Liver (tissue), 8 donors: ENCODE measurements at regions not wholly inside any gene's neighbourhood (a gene's known extent, or its start where the extent isn't known, plus 50 kb on each side); places are given as distances from the start of the nearest gene placed in this dataset.

Experiments used
- DNase-seq: peaks from one replicate; pipeline ENCODE4 v3.0.0-alpha.2; 2017; ENCODE audit warnings: low spot score
- H3K27ac ChIP-seq, 2 donors: one replicate each; pipeline ENCODE4 v1.7.0; 2013; ENCODE audit warnings: inconsistent platforms in 2 of 2, low read length in 2 of 2, control low read depth in 1 of 2, low read depth in 1 of 2, mild to moderate bottlenecking in 1 of 2
- H3K27me3 ChIP-seq, 4 donors: one replicate each; pipeline versions ENCODE4 v1.6.1 to v1.7.0; 2013; ENCODE audit warnings: low read length in 3 of 4, inconsistent platforms in 1 of 4, mild to moderate bottlenecking in 1 of 4, moderate library complexity in 1 of 4; ENCODE audit not compliant: control insufficient read depth in 4 of 4, insufficient read depth in 4 of 4
- H3K36me3 ChIP-seq, 4 donors: one replicate each; pipeline versions ENCODE4 v1.6.1 to v1.7.0; 2013; ENCODE audit warnings: low read length in 3 of 4, mild to moderate bottlenecking in 3 of 4, low read depth in 1 of 4, moderate library complexity in 1 of 4; ENCODE audit not compliant: control insufficient read depth in 4 of 4, insufficient read depth in 3 of 4
- H3K4me1 ChIP-seq, 4 donors: one replicate each; pipeline versions ENCODE4 v1.6.1 to v1.7.0; 2013; ENCODE audit warnings: low read length in 3 of 4, mild to moderate bottlenecking in 3 of 4, moderate library complexity in 1 of 4; ENCODE audit not compliant: control insufficient read depth in 4 of 4, insufficient read depth in 4 of 4
- H3K4me3 ChIP-seq, 3 donors: one replicate each; pipeline versions ENCODE4 v1.6.1 to v1.7.0; 2013; ENCODE audit warnings: low read length in 3 of 3, control low read depth in 1 of 3, low read depth in 1 of 3, mild to moderate bottlenecking in 1 of 3
- H3K9ac ChIP-seq, 2 donors: one replicate each; pipeline ENCODE4 v1.7.0; 2013; ENCODE audit warnings: low read length in 2 of 2, mild to moderate bottlenecking in 2 of 2, moderate library complexity in 2 of 2, control low read depth in 1 of 2, low read depth in 1 of 2
- H3K9me3 ChIP-seq, 4 donors: one replicate each; pipeline versions ENCODE4 v1.6.1 to v1.7.0; 2013; ENCODE audit warnings: low read length in 3 of 4; ENCODE audit not compliant: control insufficient read depth in 4 of 4
- ATF3 ChIP-seq: IDR thresholded peaks from 2 replicates; pipeline ENCODE4 v1.6.1; 2016; ENCODE audit warnings: antibody characterized with exemption
- CTCF ChIP-seq: fragments of 150-350 bp; IDR thresholded peaks from 2 replicates; pipeline ENCODE4 v1.5.1; 2017; ENCODE audit warnings: improper control_type of control experiment, low read depth, low read length; ENCODE audit not compliant: missing input control
- EGR1 ChIP-seq, 2 donors: IDR thresholded peaks; 2 replicates each; pipeline ENCODE4 v1.6.1; 2016 to 2018; ENCODE audit warnings: antibody characterized with exemption in 2 of 2, low read depth in 2 of 2
- FOXA1 ChIP-seq: IDR thresholded peaks from 2 replicates; pipeline ENCODE4 v1.6.1; 2016; ENCODE audit warnings: antibody characterized with exemption
- FOXA2 ChIP-seq: IDR thresholded peaks from 2 replicates; pipeline ENCODE4 v1.6.1; 2016; ENCODE audit warnings: antibody characterized with exemption
- GABPA ChIP-seq, 2 donors: IDR thresholded peaks in 1 of 2; conservative IDR thresholded peaks in 1 of 2; 2 replicates each; pipeline ENCODE4 v1.6.1; 2016; ENCODE audit warnings: antibody characterized with exemption in 2 of 2, mild to moderate bottlenecking in 1 of 2, moderate library complexity in 1 of 2
- HNF4A ChIP-seq, 2 donors: conservative IDR thresholded peaks; 2 replicates each; pipeline ENCODE4 v1.6.1; 2016; ENCODE audit warnings: antibody characterized with exemption in 2 of 2, mild to moderate bottlenecking in 2 of 2
- HNF4G ChIP-seq: IDR thresholded peaks from 2 replicates; pipeline ENCODE4 v1.6.1; 2016; ENCODE audit warnings: antibody characterized with exemption
- JUND ChIP-seq, 2 donors: IDR thresholded peaks; 2 replicates each; pipeline ENCODE4 v1.6.1; 2016; ENCODE audit warnings: antibody characterized with exemption in 2 of 2
- MAX ChIP-seq: IDR thresholded peaks from 2 replicates; pipeline ENCODE4 v1.6.1; 2016; ENCODE audit warnings: antibody characterized with exemption
- NR2F2 ChIP-seq: IDR thresholded peaks from 2 replicates; pipeline ENCODE4 v1.6.1; 2016; ENCODE audit warnings: antibody characterized with exemption
- REST ChIP-seq: IDR thresholded peaks from 2 replicates; pipeline ENCODE4 v1.6.1; 2016; ENCODE audit warnings: antibody characterized with exemption, mild to moderate bottlenecking
- RXRA ChIP-seq, 2 donors: IDR thresholded peaks; 2 replicates each; pipeline ENCODE4 v1.6.1; 2017 to 2018; ENCODE audit warnings: antibody characterized with exemption in 2 of 2, mild to moderate bottlenecking in 1 of 2
- SP1 ChIP-seq: IDR thresholded peaks from 2 replicates; pipeline ENCODE4 v1.6.1; 2018; ENCODE audit warnings: antibody characterized with exemption, mild to moderate bottlenecking
- TAF1 ChIP-seq: conservative IDR thresholded peaks from 2 replicates; pipeline ENCODE4 v1.6.1; 2016; ENCODE audit warnings: antibody characterized with exemption, mild to moderate bottlenecking
- YY1 ChIP-seq: IDR thresholded peaks from 2 replicates; pipeline ENCODE4 v1.6.1; 2016; ENCODE audit warnings: antibody characterized with exemption, mild to moderate bottlenecking
- ZBTB33 ChIP-seq: IDR thresholded peaks from 2 replicates; pipeline ENCODE4 v1.6.1; 2016; ENCODE audit warnings: antibody characterized with exemption
- WGBS: extraction: QIAGEN DNeasy Blood & Tissue Kit; methylation state at CpG from one replicate; pipeline ENCODE4 v1.1.7; 2013; 5-methylcytosine and 5-hydroxymethylcytosine counted together
- donor health status: healthy.
- donor health status: healthy.
- donor health status: healthy.
- donor health status: healthy.
- donor health status: healthy.

- Histone ChIP-seq H3K4me3 (no peak overlapping the region), H3K27ac (no peak overlapping the region), H3K9me3 (no peaks in the 10 kb centered on the region), H3K27me3 (peaks cover 0 to 8% (median 0%) of the 10 kb centered on the region in 4 donors), H3K4me1 (no peaks in the 10 kb centered on the region), H3K9ac (no peak overlapping the region), H3K36me3 (no peaks in the 10 kb centered on the region)
- no peak for DNase-seq
- 90% methylated on average over 5 of the region's 5 CpGs for WGBS
- TF ChIP-seq TAF1: no peak
- TF ChIP-seq YY1: no peak
- TF ChIP-seq GABPA (IDR thresholded peaks at IDR 0.05 in 1 of 2, conservative IDR thresholded peaks at IDR 0.05 in 1 of 2): no peak
These were observed 219.2 kb upstream of the GMDS start for GRCh38 chr6:2464641-2465040.

- no peaks in the 10 kb centered on the region for H3K36me3 ChIP-seq
- no peak overlapping the region for H3K9ac ChIP-seq
- H3K27me3 ChIP-seq: peaks cover 0 to 7% (median 0%) of the 10 kb centered on the region in 4 donors
- H3K27ac ChIP-seq: no peak overlapping the region
- DNase-seq: no peak
- WGBS: 92% methylated on average over 10 of the region's 10 CpGs
- no peak overlapping the region for H3K4me3 ChIP-seq
- no peaks in the 10 kb centered on the region for H3K4me1 ChIP-seq
- TF ChIP-seq JUND (IDR thresholded peaks at IDR 0.05) (no peak), RXRA (IDR thresholded peaks at IDR 0.05) (no peak), HNF4A (conservative IDR thresholded peaks at IDR 0.05) (no peak), SP1 (no peak), EGR1 (IDR thresholded peaks at IDR 0.05; ENCODE audit: low read depth in 2 of 2) (no peak), MAX (no peak), GABPA (IDR thresholded peaks at IDR 0.05 in 1 of 2, conservative IDR thresholded peaks at IDR 0.05 in 1 of 2) (no peak), TAF1 (no peak), CTCF (no peak), NR2F2 (no peak), FOXA2 (no peak), ZBTB33 (no peak), ATF3 (no peak), HNF4G (no peak), YY1 (no peak), REST (no peak), FOXA1 (no peak)
- no peaks in the 10 kb centered on the region for H3K9me3 ChIP-seq
These were observed 217.4 kb upstream of the GMDS start for GRCh38 chr6:2462831-2463230.
